GM21723 (cell line): ENCODE measurements at regions not wholly inside any gene's neighbourhood (a gene's known extent, or its start where the extent isn't known, plus 50 kb on each side); places are given as distances from the start of the nearest gene placed in this dataset.

ENCODE experiments used
- ATAC-seq: cut with Tn5 transposase; IDR thresholded peaks from one replicate; pipeline ENCODE4 v1.9.1; 2021; ENCODE audit warnings: mild to moderate bottlenecking, moderate library complexity; ENCODE audit not compliant: unreplicated experiment

DNA sequence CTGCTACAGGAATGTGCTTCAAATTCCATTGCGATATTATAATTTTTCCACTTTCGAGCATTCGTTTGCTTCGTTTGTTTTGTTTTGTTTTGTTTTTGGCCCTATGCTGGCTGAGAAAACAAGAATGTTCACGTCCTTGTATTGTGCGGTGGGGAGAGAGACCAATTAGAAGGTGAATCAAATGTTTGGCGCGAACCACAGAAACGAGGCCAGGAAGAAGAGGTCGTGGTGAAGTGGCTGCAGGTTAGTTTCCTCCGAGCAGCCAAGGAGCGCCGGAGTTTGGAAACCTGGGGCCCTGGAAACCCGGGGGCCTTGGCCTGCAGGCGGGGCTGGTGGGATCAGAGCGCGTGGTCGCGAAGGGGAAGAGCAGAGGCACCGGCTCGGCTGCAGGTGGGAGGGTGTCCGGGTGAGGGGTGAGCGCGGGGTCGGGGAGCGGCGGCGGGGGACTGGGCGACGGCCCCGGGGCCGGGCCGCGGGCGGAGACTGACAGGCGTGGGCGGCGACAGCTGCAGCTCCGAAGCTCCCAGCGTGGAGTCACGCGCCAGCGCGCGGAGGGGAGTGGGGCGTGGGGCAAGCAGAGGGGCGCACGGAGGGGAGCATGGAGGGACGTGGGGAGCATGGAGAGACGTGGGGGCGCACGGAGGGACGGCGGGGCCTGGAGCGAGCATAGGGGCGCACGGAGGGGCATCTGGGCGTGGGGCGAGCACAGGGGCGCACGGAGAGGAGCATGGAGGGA, 141.5 kb upstream of the PDE10A start:
- ATAC-seq: no peak

DNA sequence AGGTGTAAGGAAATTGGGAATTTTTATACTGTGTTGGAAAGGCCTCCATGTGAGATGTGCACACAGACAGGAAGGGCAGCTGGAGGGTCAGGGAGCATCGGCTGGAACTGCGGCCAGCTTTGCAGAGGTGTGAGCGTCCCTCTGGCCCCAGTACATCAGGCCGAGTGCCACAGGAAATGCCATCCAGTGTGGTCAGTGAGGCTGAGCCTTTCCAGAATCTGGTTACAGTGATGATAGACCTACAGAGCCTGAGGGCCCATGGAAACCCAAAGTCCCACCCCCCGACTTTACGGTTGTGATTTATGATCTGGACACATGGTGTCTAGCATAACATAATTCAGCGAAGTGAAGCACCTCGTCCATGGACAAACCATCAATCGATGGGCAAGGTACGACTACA, 137.3 kb upstream of the PDE10A start:
- no peak for ATAC-seq

DNA sequence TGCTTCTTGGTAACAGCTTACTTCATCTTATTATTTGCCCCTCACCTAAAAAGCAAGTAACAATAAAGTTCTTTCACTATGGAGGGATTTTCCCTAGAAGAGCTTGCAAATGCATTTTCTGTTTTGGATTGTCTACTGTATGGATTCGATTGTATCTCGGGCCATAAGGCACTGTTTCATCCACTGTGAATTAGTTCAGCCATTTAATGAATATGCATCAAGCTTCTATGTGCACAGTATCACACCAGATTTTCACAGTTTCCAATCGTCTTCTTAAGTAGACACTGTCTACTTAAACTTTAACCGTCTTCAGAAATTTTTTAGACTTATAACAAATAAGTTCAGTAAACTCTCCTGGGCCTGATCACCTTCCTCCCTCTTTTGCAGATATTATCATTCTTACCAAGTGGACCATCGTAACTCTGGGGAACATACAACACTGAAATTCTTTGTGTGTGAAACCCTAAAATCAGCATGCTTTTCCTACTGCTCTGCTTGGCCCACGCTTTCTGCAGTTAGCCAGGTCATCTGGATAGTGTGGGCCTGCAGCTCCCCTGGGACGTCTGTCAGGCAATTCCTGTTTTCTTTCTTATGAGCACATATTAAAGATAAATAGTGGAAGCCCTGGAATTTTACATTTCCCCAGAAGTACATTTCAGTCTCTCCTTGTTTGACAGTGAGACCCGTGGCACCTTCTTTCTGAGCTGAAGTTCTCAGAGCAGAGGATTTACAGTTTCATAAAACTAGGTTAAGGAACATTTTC, 136.5 kb upstream of the PDE10A start:
- no peak for ATAC-seq

DNA sequence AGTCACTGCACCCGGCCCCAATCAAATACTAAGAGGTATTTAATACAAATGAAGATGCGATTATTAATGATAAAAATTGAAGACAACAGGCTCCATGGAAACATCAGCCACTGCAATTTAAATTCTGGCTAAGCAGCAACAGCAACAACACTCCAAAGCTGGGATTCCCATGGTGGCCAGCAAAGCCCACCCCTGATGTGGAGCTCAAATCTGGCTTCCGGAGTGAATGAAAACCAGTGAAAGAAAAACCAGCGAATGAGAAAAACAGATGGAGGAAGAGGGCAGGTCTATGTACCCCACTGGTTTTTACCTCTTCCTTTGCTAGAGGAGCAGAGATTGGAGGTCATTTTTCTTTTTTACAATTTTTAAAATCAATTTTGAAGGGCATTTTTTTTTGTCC, 135.9 kb upstream of the PDE10A start:
- ATAC-seq: no peak

DNA sequence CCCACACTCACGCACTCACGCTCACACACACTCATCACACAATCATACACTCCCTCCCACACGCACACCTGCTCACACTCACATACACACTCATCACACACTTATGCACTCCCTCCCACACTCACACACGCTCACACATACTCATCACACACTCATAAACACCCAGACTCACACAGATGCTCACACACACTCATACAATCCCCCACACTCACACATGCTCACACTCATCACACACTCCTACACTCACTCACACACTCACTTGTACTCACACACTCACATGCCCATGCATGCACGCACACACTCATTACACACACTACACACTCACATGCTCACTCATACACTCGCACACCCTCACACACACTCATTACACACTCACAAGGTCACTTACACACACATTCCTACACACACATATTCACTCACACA, 131.1 kb upstream of the PDE10A start:
- no peak for ATAC-seq

DNA sequence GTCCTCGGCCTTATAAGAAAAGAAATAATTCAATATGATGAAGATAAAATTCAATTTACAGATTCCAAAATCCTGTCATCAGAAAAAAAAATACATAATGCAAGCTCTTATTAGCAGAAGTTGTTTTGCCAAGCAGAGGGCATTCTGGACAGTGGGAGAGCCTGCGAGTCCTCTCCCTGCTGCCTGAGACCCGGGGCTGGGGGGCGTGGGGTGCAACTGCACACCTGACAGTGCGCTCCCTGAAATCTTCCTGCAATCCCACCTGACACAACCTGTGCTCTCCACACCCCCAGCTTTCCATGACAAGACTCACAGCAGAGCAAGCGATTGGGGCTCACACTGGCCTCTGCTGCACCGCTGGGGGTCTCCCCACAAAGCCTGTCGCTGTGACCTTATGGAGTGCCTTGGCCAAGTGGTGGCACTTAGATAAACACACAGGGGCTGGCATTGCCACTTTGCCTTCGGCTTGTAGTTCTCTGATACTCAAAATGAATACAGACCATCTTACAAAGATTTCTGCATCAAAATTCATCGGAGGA, 130.3 kb upstream of the PDE10A start:
- ATAC-seq: no peak

DNA sequence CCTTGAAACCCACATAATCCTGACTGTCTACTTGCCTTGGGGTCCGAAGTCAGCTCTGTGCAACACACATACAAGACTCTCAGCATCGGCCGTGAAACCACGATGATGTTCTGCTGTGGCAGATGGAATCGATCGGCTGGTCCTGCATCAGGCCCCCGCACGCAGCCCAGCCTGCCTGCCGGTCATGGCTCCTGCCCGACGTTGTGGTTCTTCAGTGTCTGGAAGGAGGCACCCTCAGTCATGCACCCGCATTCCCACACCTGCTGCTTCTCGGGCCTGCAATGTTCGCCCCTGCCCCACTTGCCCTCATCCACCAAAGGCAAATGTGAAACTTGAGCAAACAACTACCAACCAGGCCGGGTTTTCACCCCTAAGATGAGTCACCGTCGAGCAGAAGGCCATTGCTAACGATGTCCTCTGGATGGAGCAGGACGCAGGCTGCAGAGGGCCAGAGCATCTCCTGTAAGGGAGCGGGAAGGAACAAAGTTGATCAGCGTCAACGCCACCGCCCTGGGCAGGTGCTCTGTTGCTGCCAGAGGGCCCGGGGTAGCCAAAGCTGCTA, 128.9 kb upstream of the PDE10A start:
- no peak for ATAC-seq

DNA sequence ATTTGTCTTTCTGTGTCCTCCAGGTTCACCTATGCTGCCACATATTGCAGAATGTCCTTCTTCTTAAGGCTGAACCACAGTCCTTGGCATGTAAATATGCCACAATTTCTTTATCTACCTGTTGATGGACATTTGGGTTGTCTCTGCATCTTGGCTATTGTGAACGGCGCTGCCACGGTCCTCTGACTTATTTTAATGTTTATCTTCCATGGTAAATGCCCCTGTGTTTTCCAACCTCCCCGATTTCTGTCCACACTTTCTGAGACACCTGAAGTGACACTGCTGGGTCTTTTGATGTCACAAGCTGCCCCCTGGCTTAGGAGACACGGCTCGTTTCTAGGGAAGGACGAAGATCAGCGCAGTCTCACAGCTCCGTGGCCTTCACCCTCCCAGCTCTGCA, 128.3 kb upstream of the PDE10A start:
- no peak for ATAC-seq

DNA sequence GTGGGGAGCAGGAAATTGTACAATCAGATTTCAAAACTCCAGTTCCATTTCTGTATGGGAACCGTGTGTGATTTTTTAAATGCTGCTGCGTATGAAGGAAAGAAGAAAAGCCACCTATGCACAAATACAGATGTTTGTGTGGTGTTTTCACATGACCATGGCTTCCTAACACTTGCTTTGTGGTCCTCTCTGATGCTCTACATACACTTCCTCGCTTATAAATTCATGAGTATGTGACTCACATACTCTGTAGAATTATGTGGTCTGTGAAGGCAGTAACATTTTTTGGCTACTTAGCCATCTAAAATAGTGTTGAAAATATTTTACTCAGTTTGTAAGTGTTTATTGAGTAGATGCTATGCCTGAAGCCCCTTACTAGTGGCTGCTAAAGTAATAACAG, 119.8 kb upstream of the PDE10A start:
- no peak for ATAC-seq

DNA sequence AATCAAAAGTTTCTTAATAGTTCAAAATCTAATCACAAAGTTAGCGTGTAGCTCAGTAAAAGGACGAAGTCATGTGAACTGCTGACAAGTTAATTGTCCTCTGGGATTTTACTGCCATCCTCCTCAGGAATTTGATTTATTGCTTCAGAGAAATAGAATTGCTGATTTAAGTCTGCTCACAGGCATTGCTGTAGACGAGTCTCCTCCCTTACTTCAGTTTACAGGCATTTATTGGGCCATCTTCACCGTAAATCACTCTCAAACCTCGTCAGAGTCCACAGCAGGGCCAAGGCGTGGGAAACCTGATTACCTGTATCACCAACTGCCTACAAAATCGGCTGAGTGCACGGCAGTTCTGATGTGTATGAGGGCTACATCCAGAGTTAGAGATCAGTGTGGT, 119.1 kb upstream of the PDE10A start:
- no peak for ATAC-seq

DNA sequence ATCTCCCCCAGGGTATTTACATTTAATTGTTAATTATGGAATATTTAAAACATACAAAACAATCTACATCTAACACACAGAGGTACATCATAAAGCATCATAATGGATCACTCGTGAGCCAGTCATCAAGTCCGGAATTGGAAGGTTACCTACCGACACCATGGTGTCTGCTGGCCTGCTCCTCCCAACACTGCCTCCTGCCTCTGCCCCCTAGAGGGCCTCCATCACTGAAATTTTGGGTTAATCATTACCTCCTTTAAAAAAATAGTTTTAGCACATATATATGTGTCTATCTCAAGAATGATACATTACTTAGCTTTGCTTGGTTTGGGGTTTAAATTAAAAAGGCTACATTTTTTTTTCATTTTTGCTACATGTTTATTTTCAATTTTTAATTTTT, 114.6 kb upstream of the PDE10A start:
- ATAC-seq: no peak

DNA sequence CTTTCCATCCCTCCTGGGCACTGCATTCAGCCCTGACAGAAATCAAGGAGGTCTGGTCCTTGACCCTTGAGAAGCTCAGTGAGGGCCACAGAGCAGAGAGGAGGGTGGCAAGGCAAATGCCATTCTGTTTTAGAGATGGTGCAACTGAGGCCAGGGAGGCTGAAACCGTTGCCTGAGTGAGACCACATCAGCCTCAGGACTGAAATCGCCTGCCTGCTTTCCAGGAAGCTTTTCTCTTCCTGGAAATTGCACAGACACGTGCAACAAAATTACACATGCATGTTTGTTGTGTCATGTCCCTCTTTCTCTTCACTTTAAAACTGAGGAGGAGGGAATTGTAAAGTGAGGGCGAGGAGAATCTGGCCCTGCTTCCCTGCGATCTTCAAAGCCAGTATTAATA, 113.7 kb upstream of the PDE10A start:
- no peak for ATAC-seq

DNA sequence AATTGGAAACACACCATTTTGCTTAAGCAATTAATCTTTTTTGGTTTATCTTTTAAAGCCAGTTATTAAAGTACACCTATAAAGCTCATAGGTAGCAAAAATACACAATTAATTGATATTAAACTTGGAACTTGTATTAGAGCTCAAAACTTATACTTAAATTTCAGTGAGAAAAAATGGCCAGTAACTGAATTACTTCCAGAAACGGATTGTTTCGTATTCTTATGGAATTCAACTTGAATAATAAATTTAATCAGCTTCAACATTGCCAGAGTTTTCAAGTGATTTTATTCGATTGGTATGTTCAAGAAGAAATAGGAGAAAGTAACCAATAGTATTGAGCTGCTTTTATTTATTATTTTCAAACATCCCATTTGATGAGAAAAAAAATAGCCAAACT, 112.7 kb upstream of the PDE10A start:
- ATAC-seq: no peak

DNA sequence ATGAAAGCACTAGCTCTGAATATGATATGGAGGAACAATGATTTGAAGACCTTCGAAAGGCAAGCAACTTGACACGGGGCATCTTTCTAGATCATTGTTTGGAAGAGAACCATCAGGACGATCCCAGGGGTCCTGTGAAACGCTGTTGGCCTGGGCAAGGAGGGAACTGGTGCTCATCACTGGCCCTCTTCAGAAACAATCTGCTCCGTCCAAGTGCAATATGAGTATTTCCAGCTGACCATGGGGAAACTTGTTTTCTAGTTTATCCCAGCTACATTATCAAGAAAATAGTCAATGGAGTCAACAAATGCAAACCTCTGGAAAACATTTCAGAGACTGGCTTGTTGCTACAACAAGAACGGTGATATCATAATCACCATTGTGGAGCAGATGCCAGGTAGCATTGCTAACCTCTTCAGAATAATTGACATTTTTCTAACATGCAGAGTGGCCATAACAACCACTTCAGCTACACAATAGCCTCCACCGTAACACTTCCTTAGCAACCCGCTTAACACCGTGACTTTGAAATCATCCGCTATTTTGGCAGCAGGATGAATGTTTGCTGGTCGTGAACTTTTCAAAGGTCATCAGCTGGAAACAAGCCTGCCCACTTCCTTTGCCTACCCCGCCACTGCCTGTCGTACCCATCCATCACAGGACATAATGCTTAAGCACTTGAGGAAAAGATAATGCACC, 112.0 kb upstream of the PDE10A start:
- ATAC-seq: no peak

DNA sequence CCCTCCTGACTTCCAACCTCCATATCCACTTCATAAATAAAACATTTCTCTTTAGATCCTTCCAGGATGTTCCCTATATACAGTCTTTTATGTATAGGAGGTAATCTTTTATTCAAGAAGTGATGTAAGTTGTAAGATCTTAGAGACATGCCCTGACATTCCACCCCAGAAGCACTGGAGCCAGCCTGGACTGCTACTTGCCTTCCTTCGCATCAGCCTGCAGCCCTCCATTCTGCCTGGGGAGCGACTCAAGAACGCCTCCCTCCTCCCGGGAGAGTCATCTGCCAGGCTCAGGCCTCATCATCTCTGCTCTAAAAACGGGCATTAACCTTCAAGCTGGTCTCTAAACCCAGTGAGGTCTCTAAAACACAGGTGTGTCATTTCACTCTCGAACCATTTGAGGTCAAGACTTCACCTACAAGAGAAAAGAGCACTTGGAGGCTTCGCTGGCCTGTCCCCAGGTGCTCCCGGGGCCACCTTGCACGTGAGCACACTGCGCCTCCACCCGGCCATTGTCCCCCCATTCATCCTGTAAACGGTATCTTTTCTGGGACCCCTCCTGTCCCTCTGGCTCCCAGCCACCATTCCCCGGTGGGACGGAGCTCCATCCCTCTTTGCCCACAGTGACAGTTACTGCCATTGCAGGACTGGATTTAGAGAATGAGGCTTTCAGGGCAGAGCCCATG, 107.5 kb upstream of the PDE10A start:
- no peak for ATAC-seq

DNA sequence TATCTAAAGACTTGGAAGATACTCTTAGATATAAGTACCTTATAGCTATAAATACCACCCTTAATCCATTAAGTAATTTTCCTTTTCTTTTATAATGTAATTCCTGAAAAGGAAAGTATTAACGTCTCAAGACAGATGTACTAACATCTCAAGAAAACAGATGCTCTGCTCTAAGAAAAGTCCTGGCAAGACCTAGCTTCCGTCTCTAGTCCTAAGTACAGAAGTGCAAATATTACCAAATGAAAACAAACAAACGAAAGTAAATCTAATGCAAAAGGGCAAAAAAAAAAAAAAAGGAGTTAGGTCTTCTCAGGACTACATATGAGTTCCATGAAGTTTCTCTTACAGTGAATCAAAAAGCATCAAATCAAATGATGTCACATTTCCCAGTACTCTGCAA, 106.8 kb upstream of the PDE10A start:
- no peak for ATAC-seq

DNA sequence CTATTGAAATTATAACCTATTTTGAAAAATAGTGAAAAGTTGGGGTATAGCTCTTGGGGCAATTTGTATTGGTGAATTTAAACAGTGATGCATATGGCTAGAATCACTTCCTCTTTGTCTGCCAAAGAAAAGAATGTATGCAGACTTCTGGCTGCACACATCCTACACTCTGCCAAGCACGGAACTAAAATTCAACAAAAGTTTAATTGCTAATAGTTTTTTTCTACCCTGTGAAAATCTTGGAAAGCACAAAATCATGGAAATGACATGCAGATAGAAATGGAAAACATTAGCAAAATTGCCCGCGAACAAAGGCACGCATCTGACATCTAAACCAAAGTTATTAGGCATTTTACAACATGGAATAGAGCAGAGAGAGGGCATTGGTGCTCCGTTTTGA, 106.4 kb upstream of the PDE10A start:
- no peak for ATAC-seq

DNA sequence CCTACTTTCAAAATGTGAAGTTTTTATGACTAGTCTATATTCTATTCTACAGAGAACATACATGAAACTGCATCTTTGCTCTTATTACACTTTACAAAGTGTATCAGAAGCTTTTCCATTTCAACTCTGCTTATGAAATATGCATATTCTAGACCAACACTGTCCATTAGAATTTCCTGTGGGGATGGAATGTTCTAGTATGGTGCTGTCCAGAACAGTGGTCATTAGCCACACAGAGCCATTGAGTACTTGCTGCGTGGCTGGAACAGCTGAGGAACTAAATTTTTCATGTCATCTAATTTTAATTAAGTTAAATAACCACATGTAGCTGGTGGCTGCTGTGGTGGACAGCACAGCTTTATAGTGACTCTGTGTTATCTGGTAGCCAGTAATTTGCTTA, 105.9 kb upstream of the PDE10A start:
- ATAC-seq: no peak

DNA sequence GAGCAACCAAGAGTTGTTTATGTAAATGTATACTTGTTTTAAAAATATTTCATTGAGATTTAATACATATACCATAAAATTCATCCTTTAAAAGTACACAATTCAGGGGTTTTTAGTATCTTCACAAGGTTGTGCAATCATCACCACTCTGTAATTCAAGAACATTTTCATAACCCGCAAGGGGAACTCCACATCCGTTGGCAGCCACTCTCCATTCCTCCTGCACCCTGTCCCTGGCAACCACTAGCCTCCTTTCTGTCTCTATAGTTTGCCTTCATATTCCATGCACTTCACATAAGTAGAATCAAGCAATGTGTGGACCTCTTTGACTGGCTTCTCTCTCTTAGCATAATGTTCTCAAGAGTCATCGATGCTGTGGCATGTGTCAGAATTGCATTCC, 104.2 kb upstream of the PDE10A start:
- no peak for ATAC-seq

DNA sequence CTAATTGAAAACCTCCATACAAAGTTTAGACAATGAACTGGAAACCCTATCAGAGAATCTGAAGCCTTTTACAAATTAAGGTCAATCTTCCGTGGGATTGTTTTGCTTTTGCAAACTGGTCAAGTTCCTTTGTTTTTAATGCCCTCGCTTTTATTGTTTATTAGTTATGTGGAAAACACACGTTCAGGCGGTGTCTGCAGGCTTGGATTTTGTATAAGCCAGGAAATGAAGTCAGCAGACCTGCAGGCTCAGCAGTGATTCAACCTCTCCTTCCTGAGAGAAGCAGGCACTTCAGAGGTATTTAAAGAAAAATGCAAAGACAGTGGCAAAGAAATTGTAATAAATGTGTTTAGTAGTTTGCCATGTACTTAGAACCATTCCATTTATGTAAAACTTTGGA, 103.4 kb upstream of the PDE10A start:
- no peak for ATAC-seq

DNA sequence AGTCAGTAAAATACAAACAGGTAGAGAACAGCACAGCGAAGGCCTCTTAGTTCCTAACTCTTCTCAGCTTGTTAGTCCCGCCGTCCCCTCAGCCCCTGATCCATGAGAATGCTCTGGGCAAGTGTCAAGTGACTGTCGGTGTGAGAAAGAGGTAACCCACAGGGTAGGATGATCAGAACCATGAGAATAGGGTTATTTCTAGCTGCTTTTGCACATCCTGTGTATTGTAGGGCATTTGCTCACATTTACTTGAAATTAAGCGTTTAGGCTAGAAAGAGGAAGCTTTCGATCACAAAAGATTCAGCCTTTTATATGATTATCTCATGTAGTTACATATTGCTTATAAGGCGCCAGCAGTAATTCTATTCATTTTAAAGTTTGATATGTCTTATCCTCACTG, 103.0 kb upstream of the PDE10A start:
- no peak for ATAC-seq
